ENCODE measurements at regions not wholly inside any gene's neighbourhood (a gene's known extent, or its start where the extent isn't known, plus 50 kb on each side); places are given as distances from the start of the nearest gene placed in this dataset.
"Not testable (repeated sequence)": the region's sequence is repeated elsewhere in the genome, so short reads cannot be mapped to it uniquely, and the experiment has no call there.

GRCh38 chr3:144564011-144564410, 592.4 kb downstream of the DIPK2A start:
- intact Hi-C loops (cut with micrococcal nuclease) = no loop called here
- Mint-ChIP-seq H3K9me3 (no peaks in the 10 kb centered on the region), H3K36me3 (ENCODE audit: low read depth) (no peaks in the 10 kb centered on the region)

GRCh38 chr3:144566320-144566719, 594.7 kb downstream of the DIPK2A start:
- Mint-ChIP-seq H3K36me3 (ENCODE audit: low read depth) (no peaks in the 10 kb centered on the region), H3K4me1 (no peaks in the 10 kb centered on the region), H3K27ac (no peak overlapping the region), H3K9me3 (no peaks in the 10 kb centered on the region), H3K27me3 (no peaks in the 10 kb centered on the region), H3K4me3 (no peak overlapping the region)
- no peak for DNase-seq
- intact Hi-C loops (cut with micrococcal nuclease) = no loop called here

More at GRCh38 chr3:144564011-144564410, 592.4 kb downstream of the DIPK2A start:
- no peak overlapping the region for H3K4me3 Mint-ChIP-seq
- no peaks in the 10 kb centered on the region for H3K27me3 Mint-ChIP-seq
- no peak for DNase-seq
- H3K27ac Mint-ChIP-seq = no peak overlapping the region
- no peaks in the 10 kb centered on the region for H3K4me1 Mint-ChIP-seq

DNA sequence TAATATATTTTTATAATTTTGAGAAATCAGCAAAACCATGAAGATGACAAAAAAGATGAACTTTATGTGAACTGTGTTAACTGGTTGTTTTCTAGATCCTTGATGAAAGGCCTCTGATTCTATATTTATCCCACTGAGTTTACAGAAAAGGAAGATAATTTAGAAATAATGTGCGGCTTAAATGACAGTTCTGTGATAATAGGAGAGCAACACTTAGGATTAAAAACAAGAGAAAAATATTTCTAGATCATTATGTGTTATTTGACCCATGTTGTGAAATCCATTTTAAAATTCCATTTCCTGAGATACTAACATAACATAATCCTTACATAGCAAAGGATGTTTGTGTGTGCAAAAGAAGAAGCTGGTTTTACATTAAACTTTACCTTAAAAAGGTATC, 598.0 kb downstream of the DIPK2A start:
- H3K9me3 Mint-ChIP-seq = no peaks in the 10 kb centered on the region
- no peaks in the 10 kb centered on the region for H3K4me1 Mint-ChIP-seq
- intact Hi-C loops (cut with micrococcal nuclease) = no loop called here
- no peak overlapping the region for H3K27ac Mint-ChIP-seq
- H3K4me3 Mint-ChIP-seq = no peak overlapping the region
- no peak for DNase-seq
- H3K36me3 Mint-ChIP-seq (ENCODE audit: low read depth) = no peaks in the 10 kb centered on the region
- H3K27me3 Mint-ChIP-seq = no peaks in the 10 kb centered on the region

DNA sequence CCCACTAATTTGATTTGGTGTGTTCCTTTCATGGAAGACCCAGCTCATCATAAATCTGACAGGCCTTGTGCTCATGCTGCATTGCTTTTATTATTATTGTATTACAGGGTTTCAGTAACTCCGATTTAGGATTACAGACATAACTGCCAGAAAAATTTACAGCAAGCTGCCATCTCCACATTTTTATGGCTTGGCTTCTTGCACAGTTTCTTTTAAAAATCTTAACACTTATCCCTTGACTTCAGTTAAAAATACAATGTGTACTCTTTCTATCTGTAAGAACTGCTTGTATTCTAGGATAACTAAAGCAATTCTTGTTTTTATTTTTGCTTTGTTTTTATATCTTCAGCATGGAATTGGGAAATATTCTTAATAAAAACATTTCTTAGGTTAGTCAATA, 612.2 kb downstream of the DIPK2A start:
- DNase-seq = no peak
- Mint-ChIP-seq H3K4me3 (no peak overlapping the region), H3K27ac (no peak overlapping the region), H3K9me3 (no peaks in the 10 kb centered on the region), H3K4me1 (no peaks in the 10 kb centered on the region), H3K27me3 (no peaks in the 10 kb centered on the region), H3K36me3 (ENCODE audit: low read depth) (no peaks in the 10 kb centered on the region)
- intact Hi-C loops (cut with micrococcal nuclease) = no loop called here

DNA sequence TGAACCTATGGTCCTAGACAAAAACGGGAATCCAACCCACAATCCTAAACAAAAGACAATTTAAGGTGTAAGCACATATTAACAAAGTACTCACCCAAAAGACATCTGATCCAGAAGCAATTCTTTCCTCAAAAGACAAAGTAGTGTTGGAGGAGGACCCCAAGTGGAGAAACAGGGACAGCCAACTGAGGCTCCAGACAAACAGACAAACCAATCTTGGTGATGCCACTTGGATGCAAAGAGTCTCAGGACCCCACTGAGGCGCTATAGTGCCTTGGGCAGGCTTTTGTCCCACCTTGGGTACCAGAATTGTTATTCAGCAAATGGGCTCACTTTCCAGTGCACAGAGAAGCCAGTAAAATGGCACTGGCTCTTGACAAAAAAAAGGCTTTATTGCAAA, 613.8 kb downstream of the DIPK2A start:
- H3K36me3 Mint-ChIP-seq (ENCODE audit: low read depth) = no peaks in the 10 kb centered on the region
- no peak overlapping the region for H3K4me3 Mint-ChIP-seq
- H3K27me3 Mint-ChIP-seq = no peaks in the 10 kb centered on the region
- no peak overlapping the region for H3K27ac Mint-ChIP-seq
- intact Hi-C loops (cut with micrococcal nuclease) = no loop called here
- no peaks in the 10 kb centered on the region for H3K4me1 Mint-ChIP-seq
- DNase-seq = no peak
- no peaks in the 10 kb centered on the region for H3K9me3 Mint-ChIP-seq

GRCh38 chr3:144585953-144586352, 614.3 kb downstream of the DIPK2A start:
- Mint-ChIP-seq H3K4me1 (no peaks in the 10 kb centered on the region), H3K27me3 (no peaks in the 10 kb centered on the region)

GRCh38 chr3:144586382-144586781, 614.8 kb downstream of the DIPK2A start:
- intact Hi-C loops (cut with micrococcal nuclease) = no loop called here
- H3K36me3 Mint-ChIP-seq (ENCODE audit: low read depth) = no peaks in the 10 kb centered on the region
- no peak for DNase-seq
- no peak overlapping the region for H3K27ac Mint-ChIP-seq
- no peaks in the 10 kb centered on the region for H3K9me3 Mint-ChIP-seq
- no peaks in the 10 kb centered on the region for H3K27me3 Mint-ChIP-seq
- no peaks in the 10 kb centered on the region for H3K4me1 Mint-ChIP-seq
- no peak overlapping the region for H3K4me3 Mint-ChIP-seq

More at GRCh38 chr3:144585953-144586352, 614.3 kb downstream of the DIPK2A start:
- intact Hi-C loops (cut with micrococcal nuclease) = no loop called here
- H3K9me3 Mint-ChIP-seq = no peaks in the 10 kb centered on the region
- no peaks in the 10 kb centered on the region for H3K36me3 Mint-ChIP-seq (ENCODE audit: low read depth)
- H3K4me3 Mint-ChIP-seq = no peak overlapping the region
- no peak for DNase-seq
- no peak overlapping the region for H3K27ac Mint-ChIP-seq

DNA sequence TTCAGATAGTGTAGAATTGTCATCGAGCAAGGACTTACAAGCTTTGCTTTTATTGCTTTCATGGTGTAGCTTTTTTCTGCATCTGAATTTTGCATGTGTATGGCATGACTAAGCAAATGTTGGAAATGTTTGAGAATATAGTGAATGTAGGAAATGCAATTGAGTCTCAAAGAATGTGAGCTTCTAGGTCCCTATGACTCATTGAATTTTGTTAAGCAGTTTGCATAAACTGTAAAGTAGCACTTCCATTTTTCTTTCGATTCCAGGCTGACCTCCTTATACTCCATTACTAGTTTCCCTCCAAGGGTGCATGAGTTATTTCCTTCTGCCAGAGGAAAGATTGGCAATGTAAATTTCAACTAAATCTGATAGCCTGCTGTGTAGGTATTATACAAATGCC, 619.2 kb downstream of the DIPK2A start:
- Mint-ChIP-seq H3K27me3 (no peaks in the 10 kb centered on the region), H3K36me3 (ENCODE audit: low read depth) (no peaks in the 10 kb centered on the region), H3K9me3 (no peaks in the 10 kb centered on the region), H3K27ac (no peak overlapping the region), H3K4me3 (no peak overlapping the region), H3K4me1 (no peaks in the 10 kb centered on the region)
- intact Hi-C loops (cut with micrococcal nuclease) = no loop called here
- no peak for DNase-seq

DNA sequence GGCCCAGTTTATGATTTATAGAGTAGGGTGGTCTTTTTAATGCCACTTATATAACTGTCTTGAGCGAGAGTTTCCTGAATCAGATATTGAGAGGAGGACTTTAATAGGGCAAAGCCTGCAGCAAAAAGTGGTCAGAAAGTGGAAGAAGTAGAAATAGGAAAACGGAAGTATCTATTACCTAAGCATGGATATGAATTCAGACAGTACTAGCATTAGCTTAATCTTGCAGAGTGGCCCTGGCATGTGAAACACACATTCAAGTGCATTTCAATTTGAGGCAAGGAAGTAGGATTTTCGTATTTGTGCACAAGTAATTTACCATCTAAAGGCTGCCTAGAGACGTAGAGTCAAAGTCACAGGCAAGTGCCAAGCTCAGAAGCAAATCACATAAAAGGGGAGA, 622.3 kb downstream of the DIPK2A start:
- Mint-ChIP-seq H3K27me3 (no peaks in the 10 kb centered on the region), H3K36me3 (ENCODE audit: low read depth) (no peaks in the 10 kb centered on the region), H3K9me3 (no peaks in the 10 kb centered on the region), H3K4me1 (no peaks in the 10 kb centered on the region), H3K27ac (no peak overlapping the region), H3K4me3 (no peak overlapping the region)
- DNase-seq = no peak
- intact Hi-C loops (cut with micrococcal nuclease) = no loop called here

GRCh38 chr3:144620236-144620635, 648.6 kb downstream of the DIPK2A start:
- H3K4me3 Mint-ChIP-seq; intact Hi-C loops (cut with micrococcal nuclease); H3K27ac Mint-ChIP-seq; H3K4me1 Mint-ChIP-seq; H3K36me3 Mint-ChIP-seq (ENCODE audit: low read depth); DNase-seq; H3K9me3 Mint-ChIP-seq; H3K27me3 Mint-ChIP-seq: not testable (repeated sequence)

DNA sequence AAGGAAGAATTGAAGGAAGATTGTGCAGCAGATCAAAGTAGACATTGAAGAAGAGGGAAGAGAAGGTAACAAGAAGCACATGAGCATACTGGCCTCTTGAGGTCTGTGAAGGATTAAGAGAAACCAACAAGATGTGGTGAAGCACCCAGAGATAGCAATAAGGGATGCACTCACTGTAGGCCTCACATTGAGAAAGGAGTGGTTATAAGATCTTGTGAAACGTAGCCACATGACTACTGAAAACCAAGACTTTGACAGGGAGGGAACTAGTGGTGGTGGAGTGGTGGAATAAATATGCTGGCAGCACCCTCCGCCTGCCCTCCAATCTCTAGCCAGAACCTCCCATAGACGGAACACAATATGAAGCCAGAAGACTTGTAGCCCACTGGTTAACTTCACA, 651.2 kb downstream of the DIPK2A start:
- Mint-ChIP-seq H3K4me1 (no peaks in the 10 kb centered on the region), H3K27me3 (no peaks in the 10 kb centered on the region), H3K36me3 (ENCODE audit: low read depth) (no peaks in the 10 kb centered on the region), H3K27ac (no peak overlapping the region), H3K9me3 (peaks cover under 1% of the 10 kb centered on the region), H3K4me3 (no peak overlapping the region)
- intact Hi-C loops (cut with micrococcal nuclease) = no loop called here
- DNase-seq = no peak

DNA sequence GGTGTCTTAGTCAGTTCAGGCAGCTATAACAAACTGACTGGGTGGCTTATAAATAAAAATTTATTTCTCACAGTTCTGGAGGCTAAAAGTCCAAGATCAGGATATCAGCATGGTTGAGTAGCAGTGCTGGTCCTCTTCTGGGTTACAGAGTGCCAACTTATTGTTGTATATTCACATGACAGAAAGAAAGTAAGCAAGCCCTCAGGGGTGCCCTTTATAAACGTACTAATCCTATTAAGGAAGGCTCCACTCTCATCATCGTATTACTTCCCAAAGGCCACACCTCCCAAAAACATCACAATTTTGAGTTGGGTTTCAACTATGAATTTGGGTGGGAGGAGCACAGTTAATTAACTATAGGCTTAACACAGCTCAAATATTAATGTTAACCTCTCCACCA, 653.0 kb downstream of the DIPK2A start:
- no peak overlapping the region for H3K4me3 Mint-ChIP-seq
- H3K36me3 Mint-ChIP-seq (ENCODE audit: low read depth) = no peaks in the 10 kb centered on the region
- DNase-seq = no peak
- intact Hi-C loops (cut with micrococcal nuclease) = no loop called here
- no peaks in the 10 kb centered on the region for H3K4me1 Mint-ChIP-seq
- H3K27me3 Mint-ChIP-seq = no peaks in the 10 kb centered on the region
- no peaks in the 10 kb centered on the region for H3K9me3 Mint-ChIP-seq
- H3K27ac Mint-ChIP-seq = no peak overlapping the region

DNA sequence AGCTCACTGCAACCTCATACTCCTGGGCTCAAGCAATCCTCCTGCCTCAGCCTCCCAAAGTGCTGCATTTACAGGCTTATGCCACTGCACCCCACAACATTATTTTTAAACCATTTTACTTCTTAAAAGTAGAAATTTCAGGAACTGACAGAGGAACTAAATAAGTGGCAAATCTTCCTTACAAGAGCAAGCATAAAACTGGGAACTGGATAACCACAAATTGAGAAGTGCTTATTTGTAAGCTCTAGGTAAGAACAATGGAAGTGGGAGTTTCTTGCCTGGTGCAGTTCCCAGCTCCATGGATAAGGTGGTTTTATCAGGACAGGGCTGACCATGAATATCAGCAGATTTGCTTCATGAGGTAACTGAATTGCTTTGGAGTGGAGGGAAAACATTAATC, 655.2 kb downstream of the DIPK2A start:
- no peak for DNase-seq
- no peaks in the 10 kb centered on the region for H3K27me3 Mint-ChIP-seq
- no peaks in the 10 kb centered on the region for H3K36me3 Mint-ChIP-seq (ENCODE audit: low read depth)
- no peaks in the 10 kb centered on the region for H3K9me3 Mint-ChIP-seq
- no peaks in the 10 kb centered on the region for H3K4me1 Mint-ChIP-seq
- no peak overlapping the region for H3K27ac Mint-ChIP-seq
- intact Hi-C loops (cut with micrococcal nuclease) = no loop called here
- no peak overlapping the region for H3K4me3 Mint-ChIP-seq

DNA sequence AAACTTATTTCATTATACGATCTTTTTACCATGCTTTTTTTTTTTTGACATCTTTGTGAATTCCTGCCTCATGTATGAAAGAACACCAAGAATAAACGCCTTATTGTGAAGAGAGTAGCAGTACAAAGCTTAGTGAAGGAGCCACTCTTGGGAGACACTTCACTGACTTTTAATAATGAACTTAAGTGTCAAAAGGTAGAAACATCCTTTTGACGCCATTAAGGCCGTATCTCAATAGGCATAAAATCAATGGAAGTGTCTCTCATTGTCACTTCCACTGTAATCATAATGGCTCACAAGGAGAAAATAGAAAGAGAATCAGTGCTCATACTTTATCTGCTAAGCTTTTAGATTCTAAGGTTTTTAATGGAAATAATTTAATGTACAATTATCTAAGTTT, 657.8 kb downstream of the DIPK2A start:
- H3K36me3 Mint-ChIP-seq (ENCODE audit: low read depth) = no peaks in the 10 kb centered on the region
- no peak overlapping the region for H3K27ac Mint-ChIP-seq

GRCh38 chr3:144636833-144637232, 665.2 kb downstream of the DIPK2A start:
- Mint-ChIP-seq H3K4me3 (no peak overlapping the region), H3K36me3 (ENCODE audit: low read depth) (no peaks in the 10 kb centered on the region), H3K9me3 (no peaks in the 10 kb centered on the region), H3K4me1 (no peaks in the 10 kb centered on the region), H3K27me3 (no peaks in the 10 kb centered on the region), H3K27ac (no peak overlapping the region)
- intact Hi-C loops (cut with micrococcal nuclease) = no loop called here
- DNase-seq = no peak

More for the DNA sequence above, 657.8 kb downstream of the DIPK2A start:
- H3K4me1 Mint-ChIP-seq = no peaks in the 10 kb centered on the region
- DNase-seq = no peak
- no peaks in the 10 kb centered on the region for H3K9me3 Mint-ChIP-seq
- no peaks in the 10 kb centered on the region for H3K27me3 Mint-ChIP-seq
- intact Hi-C loops (cut with micrococcal nuclease) = no loop called here
- H3K4me3 Mint-ChIP-seq = no peak overlapping the region
